ENCODE measurements at regions not wholly inside any gene's neighbourhood (a gene's known extent, or its start where the extent isn't known, plus 50 kb on each side); places are given as distances from the start of the nearest gene placed in this dataset.
"Not testable (repeated sequence)": the region's sequence is repeated elsewhere in the genome, so short reads cannot be mapped to it uniquely, and the experiment has no call there.

DNA sequence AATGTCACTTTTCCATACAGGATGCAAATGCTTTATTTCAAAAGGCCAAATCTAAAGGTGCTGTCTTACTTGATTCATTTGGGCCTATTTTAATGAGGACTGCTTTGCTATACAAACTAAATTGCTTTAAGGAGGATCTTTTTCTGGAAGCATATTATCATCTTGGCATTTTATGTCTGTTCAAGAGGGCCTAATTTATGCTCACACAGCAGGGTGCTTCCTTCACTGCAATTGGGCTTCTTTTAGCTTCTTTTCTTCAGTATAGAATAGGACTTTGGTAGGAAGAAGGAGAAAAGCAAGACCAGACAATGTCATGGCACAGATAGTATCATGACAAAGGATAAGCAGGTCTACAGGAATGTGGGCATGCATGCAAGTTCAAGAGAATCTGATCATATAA is 222.4 kb upstream of the ANKRD50 start:
- DNase-seq (ENCODE audit: low read depth) = no peak
- in situ Hi-C loops (cut with HindIII; ENCODE audit: low pct_unique_long_range_greater_than_20kb, low sequenced_read_pairs) = no loop called here

GRCh38 chr4:124933521-124933920 is 221.0 kb upstream of the ANKRD50 start:
- in situ Hi-C loops (cut with HindIII; ENCODE audit: low pct_unique_long_range_greater_than_20kb, low sequenced_read_pairs) = no loop called here
- no peak for DNase-seq (ENCODE audit: low read depth)

GRCh38 chr4:124932447-124932846 is 219.9 kb upstream of the ANKRD50 start:
- no peak for DNase-seq (ENCODE audit: low read depth)
- in situ Hi-C loops (cut with HindIII; ENCODE audit: low pct_unique_long_range_greater_than_20kb, low sequenced_read_pairs) = no loop called here

- in situ Hi-C loops (cut with HindIII; ENCODE audit: low pct_unique_long_range_greater_than_20kb, low sequenced_read_pairs) = no loop called here
- no peak for DNase-seq (ENCODE audit: low read depth)
These were observed 218.5 kb upstream of the ANKRD50 start for GRCh38 chr4:124931050-124931449.

- DNase-seq (ENCODE audit: low read depth); in situ Hi-C loops (cut with HindIII; ENCODE audit: low pct_unique_long_range_greater_than_20kb, low sequenced_read_pairs): not testable (repeated sequence)
These were observed 210.2 kb upstream of the ANKRD50 start for GRCh38 chr4:124922748-124923147.

DNA sequence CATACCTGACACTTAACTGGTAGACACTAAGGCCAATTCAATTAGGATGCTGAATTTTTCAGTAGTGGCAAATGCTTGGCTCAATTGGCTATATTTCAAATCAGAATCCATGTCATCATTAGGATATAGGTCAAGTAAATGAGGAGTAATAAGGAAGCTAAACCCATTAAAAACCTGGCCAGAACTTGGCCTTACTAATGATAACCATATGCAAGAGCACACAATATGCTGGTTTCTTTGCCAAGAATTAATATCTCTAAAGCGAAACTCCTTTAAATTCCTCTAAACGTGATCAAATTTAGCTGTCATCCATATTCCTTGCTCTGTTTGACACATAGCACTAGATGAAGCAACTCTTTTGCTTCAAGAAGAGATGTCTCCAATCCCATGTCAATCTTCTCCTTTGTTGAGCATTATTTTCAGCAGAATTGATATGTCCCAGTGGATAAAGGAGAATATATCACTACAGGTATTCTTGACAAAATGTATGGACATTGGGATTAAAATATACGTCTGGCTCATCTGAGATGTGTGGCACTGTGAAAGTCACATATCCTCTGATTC is 206.1 kb upstream of the ANKRD50 start:
- DNase-seq (ENCODE audit: low read depth) = no peak
- in situ Hi-C loops (cut with HindIII; ENCODE audit: low pct_unique_long_range_greater_than_20kb, low sequenced_read_pairs) = no loop called here

GRCh38 chr4:124915073-124915472 is 202.5 kb upstream of the ANKRD50 start:
- no peak for DNase-seq (ENCODE audit: low read depth)
- in situ Hi-C loops (cut with HindIII; ENCODE audit: low pct_unique_long_range_greater_than_20kb, low sequenced_read_pairs) = no loop called here

DNA sequence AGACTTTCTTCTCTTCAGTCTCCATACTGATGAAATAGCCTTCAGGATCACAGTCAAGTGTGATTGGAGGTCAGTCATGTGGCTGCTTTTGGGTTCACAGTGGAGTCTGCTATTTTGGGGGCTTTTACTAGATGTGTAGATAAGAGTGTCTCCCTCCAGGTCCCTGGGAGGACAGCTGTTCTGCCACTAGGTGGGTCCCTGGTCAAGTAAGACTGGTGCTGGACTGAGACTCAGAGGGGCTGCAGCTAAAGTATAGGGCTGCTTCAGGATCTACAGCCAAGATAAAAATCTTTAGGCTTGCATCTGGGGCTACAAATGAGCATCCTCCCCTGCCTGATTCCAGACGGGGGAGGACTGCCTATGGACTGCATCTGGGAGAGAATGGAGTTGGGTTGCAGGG is 200.7 kb upstream of the ANKRD50 start:
- no peak for DNase-seq (ENCODE audit: low read depth)
- in situ Hi-C loops (cut with HindIII; ENCODE audit: low pct_unique_long_range_greater_than_20kb, low sequenced_read_pairs) = no loop called here

DNA sequence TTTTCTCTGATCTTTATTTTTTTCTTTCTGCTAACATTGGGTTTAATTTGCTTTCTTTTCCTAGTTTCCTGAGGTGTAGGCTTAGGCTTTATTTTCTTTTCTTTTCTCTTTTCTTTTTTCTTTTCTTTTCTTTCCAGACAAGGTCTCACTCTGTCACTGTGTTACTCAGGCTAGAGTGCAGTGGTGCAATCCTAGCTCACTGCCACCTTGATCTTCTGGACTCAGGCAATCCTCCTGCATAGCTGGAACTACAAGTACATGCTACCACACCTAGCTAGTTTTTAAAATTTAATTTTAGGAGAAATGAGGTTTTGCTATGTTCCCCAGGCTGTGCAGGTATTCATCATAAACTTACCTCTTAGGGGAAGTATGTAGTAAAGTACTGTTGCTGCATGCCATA is 197.8 kb upstream of the ANKRD50 start:
- no peak for DNase-seq (ENCODE audit: low read depth)
- in situ Hi-C loops (cut with HindIII; ENCODE audit: low pct_unique_long_range_greater_than_20kb, low sequenced_read_pairs) = no loop called here

- in situ Hi-C loops (cut with HindIII; ENCODE audit: low pct_unique_long_range_greater_than_20kb, low sequenced_read_pairs) = no loop called here
- DNase-seq (ENCODE audit: low read depth) = no peak
These were observed 195.3 kb upstream of the ANKRD50 start for GRCh38 chr4:124907881-124908280.

- in situ Hi-C loops (cut with HindIII; ENCODE audit: low pct_unique_long_range_greater_than_20kb, low sequenced_read_pairs) = no loop called here
- DNase-seq (ENCODE audit: low read depth) = no peak
These were observed 192.9 kb upstream of the ANKRD50 start for GRCh38 chr4:124905441-124905840.

GRCh38 chr4:124904723-124905388 is 192.3 kb upstream of the ANKRD50 start:
- DNase-seq (ENCODE audit: low read depth) = no peak

GRCh38 chr4:124903995-124904722 is 191.6 kb upstream of the ANKRD50 start:
- DNase-seq (ENCODE audit: low read depth) = no peak
- in situ Hi-C loops (cut with HindIII; ENCODE audit: low pct_unique_long_range_greater_than_20kb, low sequenced_read_pairs) = no loop called here

More at GRCh38 chr4:124904723-124905388, 192.3 kb upstream of the ANKRD50 start:
- in situ Hi-C loops (cut with HindIII; ENCODE audit: low pct_unique_long_range_greater_than_20kb, low sequenced_read_pairs) = no loop called here

DNA sequence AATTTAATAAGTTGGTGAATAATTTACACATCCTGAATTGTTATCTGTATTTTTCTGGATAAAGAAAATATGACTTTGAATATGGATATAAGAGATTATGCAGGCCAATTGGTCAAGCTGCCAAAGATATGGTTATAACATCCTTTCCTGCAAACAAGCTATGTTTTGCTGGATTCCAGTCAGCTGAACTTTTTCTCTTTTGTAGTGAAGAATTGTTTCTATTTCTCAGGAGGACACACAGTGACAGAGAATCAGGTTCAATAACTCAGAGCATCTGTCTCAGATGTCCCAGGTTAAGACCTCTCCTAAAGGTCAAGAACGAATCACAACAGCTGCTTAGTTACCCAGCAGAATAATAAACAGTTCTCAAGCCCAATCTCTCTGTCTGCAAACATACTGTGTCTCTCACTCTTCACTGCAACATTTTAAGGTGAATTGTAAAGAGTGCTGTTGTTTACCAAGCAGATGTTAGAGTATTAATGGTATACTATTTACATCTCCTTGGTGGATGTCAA is 189.5 kb upstream of the ANKRD50 start:
- in situ Hi-C loops (cut with HindIII; ENCODE audit: low pct_unique_long_range_greater_than_20kb, low sequenced_read_pairs) = no loop called here

GRCh38 chr4:124899997-124900396 is 187.5 kb upstream of the ANKRD50 start:
- in situ Hi-C loops (cut with HindIII; ENCODE audit: low pct_unique_long_range_greater_than_20kb, low sequenced_read_pairs) = no loop called here
- no peak for DNase-seq (ENCODE audit: low read depth)

More for the DNA sequence above, 189.5 kb upstream of the ANKRD50 start:
- no peak for DNase-seq (ENCODE audit: low read depth)

- in situ Hi-C loops (cut with HindIII; ENCODE audit: low pct_unique_long_range_greater_than_20kb, low sequenced_read_pairs) = no loop called here
- DNase-seq (ENCODE audit: low read depth) = no peak
These were observed 178.0 kb upstream of the ANKRD50 start for GRCh38 chr4:124890522-124890921.

DNA sequence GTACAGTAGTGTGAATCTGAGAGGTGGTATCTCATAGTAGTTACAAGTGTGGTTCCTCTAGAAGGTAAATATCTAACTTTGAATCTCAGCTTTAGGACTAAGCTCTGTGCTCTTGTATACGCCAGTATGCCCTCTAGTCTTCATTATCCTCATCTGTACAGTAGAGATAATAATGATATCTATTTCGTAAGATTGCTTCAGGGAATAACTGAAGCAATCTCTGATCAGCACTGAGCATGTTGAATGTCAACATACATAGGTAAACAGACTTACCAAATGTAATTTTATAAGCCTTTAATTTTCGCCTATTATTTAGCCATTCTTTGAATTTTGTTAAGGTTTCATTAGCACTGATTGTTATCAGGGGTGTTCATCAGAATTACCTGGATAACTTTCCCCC is 175.2 kb upstream of the ANKRD50 start:
- in situ Hi-C loops (cut with HindIII; ENCODE audit: low pct_unique_long_range_greater_than_20kb, low sequenced_read_pairs) = no loop called here
- DNase-seq (ENCODE audit: low read depth) = no peak

DNA sequence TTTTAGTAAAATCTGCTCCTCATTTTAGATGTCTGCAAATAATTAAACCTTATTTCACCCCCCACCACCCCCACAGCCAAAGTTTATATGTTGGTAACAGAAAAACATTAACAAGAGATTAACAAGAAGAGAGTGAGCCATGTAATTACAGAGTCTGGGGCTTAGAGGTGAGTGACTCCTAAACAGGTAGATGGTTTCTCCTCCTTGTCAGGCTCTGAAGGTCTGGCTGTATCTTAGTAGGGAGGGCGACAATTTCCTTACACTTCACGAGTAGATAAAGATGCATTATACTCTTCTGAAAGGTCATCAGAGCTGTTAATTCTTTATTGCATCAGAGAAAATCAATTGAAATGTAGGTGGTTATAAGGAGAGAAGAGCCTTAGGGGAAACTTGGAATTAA is 171.8 kb upstream of the ANKRD50 start:
- DNase-seq (ENCODE audit: low read depth) = no peak
- in situ Hi-C loops (cut with HindIII; ENCODE audit: low pct_unique_long_range_greater_than_20kb, low sequenced_read_pairs) = no loop called here

DNA sequence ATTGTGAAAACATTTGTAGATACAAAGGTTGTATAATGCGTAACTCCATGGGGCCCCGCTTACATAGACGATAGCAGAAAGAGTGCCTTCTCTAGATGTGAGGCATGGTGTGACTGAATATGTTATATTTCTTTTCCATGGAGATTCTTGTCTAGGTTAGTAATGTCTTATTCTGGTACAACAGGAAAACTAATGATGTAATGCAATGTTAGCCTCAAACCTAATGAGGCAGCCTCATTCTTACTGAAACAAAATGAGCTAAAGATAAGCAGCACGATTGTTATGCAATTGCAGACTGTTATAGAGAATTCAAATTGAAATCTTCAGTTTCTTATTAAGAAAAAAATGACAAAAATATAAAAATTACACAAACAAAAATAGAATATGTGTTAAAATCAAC is 171.1 kb upstream of the ANKRD50 start:
- DNase-seq (ENCODE audit: low read depth) = no peak
- in situ Hi-C loops (cut with HindIII; ENCODE audit: low pct_unique_long_range_greater_than_20kb, low sequenced_read_pairs) = no loop called here

Measured in Caki2 (cell line).